ENCODE measurements at regions not wholly inside any gene's neighbourhood (a gene's known extent, or its start where the extent isn't known, plus 50 kb on each side); places are given as distances from the start of the nearest gene placed in this dataset.

DNA sequence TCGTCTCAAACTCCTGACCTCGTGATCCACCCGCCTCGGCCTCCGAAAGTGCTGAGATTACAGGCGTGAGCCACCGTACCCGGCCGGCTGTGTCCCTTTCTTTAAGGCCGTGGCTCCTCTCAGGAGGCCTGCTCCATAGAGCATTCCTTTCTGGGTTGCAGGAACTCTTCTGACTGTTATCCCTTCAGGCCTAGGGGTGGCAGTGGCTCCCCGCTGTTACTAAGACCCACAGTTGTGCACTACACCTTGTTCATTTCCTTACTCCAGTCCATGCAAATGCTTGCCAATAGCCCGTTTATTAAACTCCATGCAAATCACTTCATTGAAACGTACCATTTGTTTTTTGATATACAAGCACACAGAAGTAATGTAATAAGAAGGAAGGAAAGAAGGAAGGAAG, 234.7 kb downstream of the BCAT1 start:
- DNase-seq (ENCODE audit: low read depth, low spot score) (no peak), FAIRE-seq (no peak)
- Histone ChIP-seq H3K4me3 (replicated peaks in 1 of 3; ENCODE audit: insufficient read depth in 1 of 3, low read depth in 1 of 3, low read length in 3 of 3) (no peak overlapping the region), H3K9me3 (replicated peaks; ENCODE audit: control insufficient read depth, insufficient read depth, low read length) (no peaks in the 10 kb centered on the region), H3K4me1 (ENCODE audit: control insufficient read depth, extremely low read depth, insufficient read depth, low read length) (no peaks in the 10 kb centered on the region), H3K79me2 (ENCODE audit: control insufficient read depth, insufficient read depth, low read length) (no peaks in the 10 kb centered on the region), H3K27ac (ENCODE audit: insufficient read depth, low read depth, low read length) (no peak overlapping the region), H3K9ac (replicated peaks; ENCODE audit: extremely low read depth, insufficient read depth, low read length) (no peak overlapping the region), H3K9me1 (replicated peaks; ENCODE audit: control insufficient read depth, extremely low read depth, insufficient read depth, low read length) (no peaks in the 10 kb centered on the region), H2AFZ (ENCODE audit: low read depth, low read length) (no peak overlapping the region), H3K4me2 (ENCODE audit: insufficient read depth, low read length) (no peak overlapping the region), H4K20me1 (replicated peaks; ENCODE audit: control insufficient read depth, extremely low read depth, insufficient read depth, low read length) (no peaks in the 10 kb centered on the region), H3K36me3 (ENCODE audit: control insufficient read depth in 2 of 2, extremely low read depth in 1 of 2, insufficient read depth in 2 of 2, low read length in 2 of 2) (no peaks in the 10 kb centered on the region), H3K27me3 (ENCODE audit: control insufficient read depth in 2 of 2, insufficient read depth in 2 of 2, low read length in 2 of 2) (no peaks in the 10 kb centered on the region)
- ChIA-PET CTCF (no interaction called here), POLR2A (no interaction called here)
- BruUV-seq (replicated peaks), result no TSS peak
- intact Hi-C loops (cut with micrococcal nuclease), result no loop called here
- dilution Hi-C loops (cut with MboI; ENCODE audit: extremely low pct_ligation_motif_present, low sequenced_read_pairs), result no loop called here
- no peak for TF ChIP-seq MAX (IDR thresholded peaks at IDR 0.05; ENCODE audit: insufficient read depth, insufficient read length)
- no peak for TF ChIP-seq MYC (IDR thresholded peaks at IDR 0.05; ENCODE audit: low read depth, low read length)
- TF ChIP-seq EZH2 (IDR thresholded peaks at IDR 0.05; ENCODE audit: borderline replicate concordance, low read depth, low read length, severe bottlenecking), result no peak
- TF ChIP-seq GATA2 (IDR thresholded peaks at IDR 0.05; ENCODE audit: insufficient read depth, insufficient read length, low read depth, low read length), result no peak
- TF ChIP-seq POLR2A (IDR thresholded peaks at IDR 0.05; ENCODE audit: low read depth, low read length), result no peak
- TF ChIP-seq CTCF (IDR thresholded peaks at IDR 0.05; ENCODE audit: extremely low read depth in 1 of 2, insufficient read depth in 1 of 2, low read depth in 1 of 2, low read length in 2 of 2), result no peak
- no peak for TF ChIP-seq POLR2AphosphoS5 (IDR thresholded peaks at IDR 0.05; ENCODE audit: insufficient read depth, low read depth, low read length)
- no peak for TF ChIP-seq JUN (IDR thresholded peaks at IDR 0.05; ENCODE audit: borderline replicate concordance, insufficient read depth, insufficient read length, low read depth)
- TF ChIP-seq FOS (IDR thresholded peaks at IDR 0.05; ENCODE audit: borderline replicate concordance, insufficient read depth, low read length), result no peak
